ENCODE measurements at regions not wholly inside any gene's neighbourhood (a gene's known extent, or its start where the extent isn't known, plus 50 kb on each side); places are given as distances from the start of the nearest gene placed in this dataset.

DNA sequence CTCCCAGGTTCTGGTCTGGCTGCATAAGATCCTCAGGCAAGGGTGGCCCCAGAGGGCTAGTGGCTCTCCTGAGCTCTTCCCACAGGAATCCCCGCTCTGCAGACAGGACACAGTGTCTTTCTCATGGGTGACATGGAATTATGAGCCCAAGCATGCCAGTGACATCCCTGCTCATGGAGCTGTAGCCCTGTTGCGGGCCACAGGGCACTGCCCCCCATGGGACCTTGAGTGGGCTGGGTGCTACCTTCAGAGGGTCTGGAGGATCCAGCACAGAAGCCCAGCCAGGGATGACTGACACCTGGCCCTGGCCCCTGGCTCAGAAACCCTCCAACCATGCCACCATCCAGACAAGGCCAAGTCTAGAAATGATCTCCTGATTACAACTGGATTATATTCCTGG is 657.5 kb upstream of the DEFB115 start:
- WGBS, 2 experiments (ENCODE audit: extremely low coverage in 2 of 2, insufficient read length in 1 of 2) = 40% methylated on average over 1 of the region's 2 CpGs; no CpG with 5 or more reads in 1 of the 2 experiments
- Histone ChIP-seq H3K27ac (ENCODE audit: insufficient read depth, low read length) (no peak overlapping the region), H2BK15ac (ENCODE audit: low read depth, low read length) (no peak overlapping the region), H2AK9ac (replicated peaks; ENCODE audit: low read depth, low read length, poor library complexity) (no peak overlapping the region), H3K4me1 (ENCODE audit: control insufficient read depth, insufficient read depth, low read length) (no peaks in the 10 kb centered on the region), H3K18ac (ENCODE audit: low read depth, low read length) (no peak overlapping the region), H4K20me1 (ENCODE audit: insufficient read depth, low read length) (no peaks in the 10 kb centered on the region), H2BK5ac (ENCODE audit: low read depth, low read length, poor library complexity, severe bottlenecking) (no peak overlapping the region), H3K9me3 (ENCODE audit: control insufficient read depth, insufficient read depth, low read length) (peaks cover 25% of the 10 kb centered on the region), H3K14ac (replicated peaks; ENCODE audit: low read depth, low read length) (no peak overlapping the region), H4K91ac (ENCODE audit: insufficient read depth, low read depth, low read length) (no peak overlapping the region), H3K23ac (ENCODE audit: low read depth, low read length) (no peak overlapping the region), H4K5ac (ENCODE audit: low read depth, low read length) (no peak overlapping the region), H3K9me1 (ENCODE audit: insufficient read depth, low read length) (no peaks in the 10 kb centered on the region), H2AK5ac (ENCODE audit: low read depth, low read length) (no peak overlapping the region), H3K79me1 (ENCODE audit: low read depth in 1 of 2, low read length in 2 of 2) (no peaks in the 10 kb centered on the region), H3K4me2 (ENCODE audit: low read depth, low read length) (no peak overlapping the region), H2BK120ac (ENCODE audit: low read depth, low read length) (no peak overlapping the region), H3K56ac (ENCODE audit: extremely low read depth, insufficient read depth, low read length) (no peak overlapping the region), H3K4me3 (ENCODE audit: insufficient read depth, low read depth, low read length) (no peak overlapping the region), H3K27me3 (ENCODE audit: control insufficient read depth, insufficient read depth, low read length) (no peaks in the 10 kb centered on the region), H4K8ac (ENCODE audit: low read depth in 2 of 2, low read length in 2 of 2) (no peak overlapping the region), H2AFZ (replicated peaks; ENCODE audit: low read length, poor library complexity) (no peak overlapping the region), H3K36me3 (ENCODE audit: control insufficient read depth, insufficient read depth, low read length) (no peaks in the 10 kb centered on the region), H2BK20ac (ENCODE audit: low read depth, low read length) (no peak overlapping the region), H3K9ac (ENCODE audit: low read depth, low read length) (no peak overlapping the region), H3K4ac (ENCODE audit: low read depth, low read length) (no peak overlapping the region)
- no TSS peak for BruUV-seq (replicated peaks)
- ATAC-seq (ENCODE audit: low read depth) = no peak
- intact Hi-C loops (cut with micrococcal nuclease) (no loop called here), dilution Hi-C loops (cut with HindIII; ENCODE audit: low sequenced_read_pairs, unreplicated experiment) (no loop called here), in situ Hi-C loops (cut with MboI; ENCODE audit: low sequenced_read_pairs) (no loop called here)
- POLR2A ChIA-PET (ENCODE audit: unreplicated experiment) = no interaction called here
- no peak for TF ChIP-seq MXI1 (IDR thresholded peaks at IDR 0.05; ENCODE audit: borderline replicate concordance, low read depth, low read length)
- no peak for TF ChIP-seq SMC3 (IDR thresholded peaks at IDR 0.05; ENCODE audit: low read depth, low read length)
- no peak for TF ChIP-seq RFX5 (IDR thresholded peaks at IDR 0.05; ENCODE audit: low read depth, low read length)
- no peak for TF ChIP-seq CHD1 (IDR thresholded peaks at IDR 0.05; ENCODE audit: low read depth, low read length)
- TF ChIP-seq NFE2L2 (IDR thresholded peaks at IDR 0.05; ENCODE audit: low read depth, low read length) = no peak
- TF ChIP-seq POLR2A (IDR thresholded peaks at IDR 0.05; ENCODE audit: low read depth, low read length) = no peak
- TF ChIP-seq CEBPB (IDR thresholded peaks at IDR 0.05; ENCODE audit: low read depth, low read length) = no peak
- no peak for TF ChIP-seq FOS (IDR thresholded peaks at IDR 0.05; ENCODE audit: low read depth, low read length)
- no peak for TF ChIP-seq RAD21 (IDR thresholded peaks at IDR 0.05; ENCODE audit: low read length)
- no peak for TF ChIP-seq MAZ (IDR thresholded peaks at IDR 0.05; ENCODE audit: borderline replicate concordance, low read depth, low read length)
- TF ChIP-seq, protein P1, sequence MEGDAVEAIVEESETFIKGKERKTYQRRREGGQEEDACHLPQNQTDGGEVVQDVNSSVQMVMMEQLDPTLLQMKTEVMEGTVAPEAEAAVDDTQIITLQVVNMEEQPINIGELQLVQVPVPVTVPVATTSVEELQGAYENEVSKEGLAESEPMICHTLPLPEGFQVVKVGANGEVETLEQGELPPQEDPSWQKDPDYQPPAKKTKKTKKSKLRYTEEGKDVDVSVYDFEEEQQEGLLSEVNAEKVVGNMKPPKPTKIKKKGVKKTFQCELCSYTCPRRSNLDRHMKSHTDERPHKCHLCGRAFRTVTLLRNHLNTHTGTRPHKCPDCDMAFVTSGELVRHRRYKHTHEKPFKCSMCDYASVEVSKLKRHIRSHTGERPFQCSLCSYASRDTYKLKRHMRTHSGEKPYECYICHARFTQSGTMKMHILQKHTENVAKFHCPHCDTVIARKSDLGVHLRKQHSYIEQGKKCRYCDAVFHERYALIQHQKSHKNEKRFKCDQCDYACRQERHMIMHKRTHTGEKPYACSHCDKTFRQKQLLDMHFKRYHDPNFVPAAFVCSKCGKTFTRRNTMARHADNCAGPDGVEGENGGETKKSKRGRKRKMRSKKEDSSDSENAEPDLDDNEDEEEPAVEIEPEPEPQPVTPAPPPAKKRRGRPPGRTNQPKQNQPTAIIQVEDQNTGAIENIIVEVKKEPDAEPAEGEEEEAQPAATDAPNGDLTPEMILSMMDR (conservative IDR thresholded peaks at IDR 0.05; ENCODE audit: low read depth, low read length) = no peak
- no peak for TF ChIP-seq MAFK (IDR thresholded peaks at IDR 0.05; ENCODE audit: low read depth, low read length)
- no peak for TF ChIP-seq BHLHE40 (IDR thresholded peaks at IDR 0.05; ENCODE audit: low read depth, low read length)
- no peak for TF ChIP-seq USF2 (IDR thresholded peaks at IDR 0.05; ENCODE audit: low read depth, low read length)
- no peak for TF ChIP-seq RCOR1 (IDR thresholded peaks at IDR 0.05; ENCODE audit: insufficient replicate concordance, low read length)
- no peak for TF ChIP-seq ELK1 (IDR thresholded peaks at IDR 0.05; ENCODE audit: borderline replicate concordance, low read depth, low read length)
- CTCF ChIA-PET = no interaction called here
- no peak for DNase-seq
